ENCODE measurements at regions not wholly inside any gene's neighbourhood (a gene's known extent, or its start where the extent isn't known, plus 50 kb on each side); places are given as distances from the start of the nearest gene placed in this dataset.

DNA sequence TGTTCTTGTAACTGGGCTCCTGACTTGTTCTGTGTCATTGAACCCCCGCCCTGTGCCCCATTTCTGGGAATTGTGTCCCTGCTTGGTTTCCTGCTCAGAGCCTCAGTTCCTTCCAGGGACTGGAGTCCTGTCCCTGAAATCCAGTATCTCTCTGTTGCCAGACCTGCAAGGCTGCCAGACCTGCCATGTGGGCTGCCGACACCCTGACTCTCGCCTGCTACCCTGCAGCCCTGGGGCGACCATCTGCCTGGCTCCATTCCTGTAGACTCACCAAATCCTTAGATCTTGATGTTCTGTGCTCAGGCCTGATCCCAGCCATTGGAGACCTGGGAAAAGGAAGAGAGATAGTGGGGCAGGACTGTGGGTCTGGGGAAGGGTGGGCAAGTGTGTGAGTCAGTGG lies 383.3 kb upstream of the PROX1 start:
- TF ChIP-seq TAF1 (IDR thresholded peaks at IDR 0.05; ENCODE audit: low read depth) (no peak), TEAD4 (IDR thresholded peaks at IDR 0.05) (no peak), ZBTB7A (IDR thresholded peaks at IDR 0.05; ENCODE audit: low read depth) (no peak), CREB1 (IDR thresholded peaks at IDR 0.05; ENCODE audit: low read depth) (no peak), FOXM1 (IDR thresholded peaks at IDR 0.05; ENCODE audit: borderline replicate concordance, low read depth) (no peak), NFIC (IDR thresholded peaks at IDR 0.05) (no peak), CEBPB (IDR thresholded peaks at IDR 0.05) (no peak)
- TF ChIP-seq, protein P1, sequence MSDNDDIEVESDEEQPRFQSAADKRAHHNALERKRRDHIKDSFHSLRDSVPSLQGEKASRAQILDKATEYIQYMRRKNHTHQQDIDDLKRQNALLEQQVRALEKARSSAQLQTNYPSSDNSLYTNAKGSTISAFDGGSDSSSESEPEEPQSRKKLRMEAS (IDR thresholded peaks at IDR 0.05) = no peak

Measured in Ishikawa (cell line).